Femur (tissue), 1 donor: ENCODE measurements at regions not wholly inside any gene's neighbourhood (a gene's known extent, or its start where the extent isn't known, plus 50 kb on each side); places are given as distances from the start of the nearest gene placed in this dataset.

Source experiments
- DNase-seq: peaks from one replicate; pipeline ENCODE4 v3.0.0-alpha.2; 2017

DNA sequence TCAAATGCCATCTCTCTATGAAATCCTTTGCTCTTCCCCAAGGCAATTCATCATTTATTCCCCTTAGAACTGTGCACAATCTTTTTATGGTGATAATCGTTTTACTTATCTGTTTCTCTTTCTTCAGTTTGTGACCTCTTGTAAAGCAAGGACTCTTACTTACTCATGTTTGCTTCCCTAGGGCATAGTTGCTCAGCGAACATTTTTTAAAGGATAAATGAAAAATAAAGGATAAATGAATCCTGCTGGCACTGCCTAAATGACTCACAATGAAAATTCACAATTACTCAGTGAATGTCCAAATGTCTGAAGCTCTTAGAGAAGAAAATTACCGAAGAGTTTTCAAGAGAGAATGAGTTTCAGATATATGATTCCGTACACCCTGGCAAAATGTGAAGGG, 671.7 kb downstream of the CDH11 start:
- no peak for DNase-seq

DNA sequence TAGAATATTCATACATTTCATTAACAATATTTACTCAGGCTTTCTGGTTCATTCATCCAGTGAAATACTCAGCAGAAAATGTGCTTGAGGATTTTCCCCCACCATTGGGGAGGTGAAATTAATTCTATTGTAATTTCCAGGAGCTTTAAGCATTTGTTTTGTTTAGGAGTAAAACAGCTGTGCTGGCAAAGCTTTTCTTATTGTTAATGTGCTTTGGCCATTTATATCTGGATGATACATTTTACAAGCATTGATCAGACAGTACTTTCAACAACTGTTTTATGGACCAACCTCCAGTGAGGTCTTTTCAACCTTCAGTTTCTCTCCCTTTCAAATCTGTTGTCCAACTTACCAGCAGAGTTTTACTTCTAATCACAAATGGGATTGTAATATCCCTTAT, 672.4 kb downstream of the CDH11 start:
- no peak for DNase-seq

DNA sequence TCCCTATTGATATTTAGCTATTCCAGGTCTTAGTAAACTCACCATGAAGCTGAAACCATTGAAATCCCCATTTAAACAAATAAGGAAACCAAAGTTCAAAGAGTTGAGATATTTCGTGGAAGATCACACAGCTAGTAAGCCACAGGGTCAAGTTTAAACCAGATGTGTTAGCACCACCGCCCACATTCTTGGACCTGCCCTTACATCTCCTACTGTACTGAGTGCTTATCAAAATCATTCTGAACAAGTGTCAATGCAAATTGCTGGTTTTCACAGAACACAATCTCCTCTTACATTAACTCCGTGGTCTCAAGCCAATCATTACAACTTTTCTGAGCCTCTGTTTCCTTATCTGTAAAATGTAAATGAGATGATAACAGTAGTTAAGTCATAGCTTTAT, 676.2 kb downstream of the CDH11 start:
- no peak for DNase-seq

DNA sequence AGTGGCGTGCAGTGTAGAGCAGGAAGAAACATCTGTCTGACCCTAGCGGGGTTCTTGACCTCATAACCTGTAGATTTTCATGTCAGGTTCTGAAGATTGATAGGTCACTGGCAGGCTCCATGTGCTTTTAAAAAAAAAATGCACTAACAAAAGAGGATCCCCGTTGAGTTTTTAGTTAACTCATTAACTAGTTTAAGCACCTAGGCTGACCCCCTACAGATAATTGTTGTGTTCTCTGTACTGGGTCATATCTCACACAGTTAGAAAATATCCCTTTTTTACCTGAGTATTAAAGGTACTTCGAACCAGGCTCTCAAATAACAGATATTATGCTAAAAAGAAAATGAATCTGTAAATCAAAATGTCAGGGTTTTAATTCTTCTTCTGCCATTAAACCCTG, 676.6 kb downstream of the CDH11 start:
- no peak for DNase-seq

DNA sequence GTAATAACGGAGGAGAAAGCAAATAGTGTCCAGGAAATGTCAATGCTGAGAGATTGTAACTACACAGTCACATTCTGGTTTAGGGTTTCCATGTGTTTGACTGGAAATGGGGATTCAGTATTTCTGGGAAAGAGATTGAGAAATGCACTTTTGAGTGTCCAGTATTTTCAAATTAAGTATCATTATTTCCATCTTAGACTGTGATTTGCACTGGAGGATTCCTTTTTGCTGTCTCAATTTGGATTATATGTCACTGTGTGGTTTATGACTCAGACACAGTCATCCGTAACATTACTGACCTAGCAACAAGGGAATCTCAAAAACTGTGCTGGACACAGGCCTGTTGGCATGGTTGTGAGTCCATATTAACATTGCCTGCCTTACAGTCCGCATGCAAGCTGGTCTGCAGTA, 681.4 kb downstream of the CDH11 start:
- peak; percentile 81 for DNase-seq

DNA sequence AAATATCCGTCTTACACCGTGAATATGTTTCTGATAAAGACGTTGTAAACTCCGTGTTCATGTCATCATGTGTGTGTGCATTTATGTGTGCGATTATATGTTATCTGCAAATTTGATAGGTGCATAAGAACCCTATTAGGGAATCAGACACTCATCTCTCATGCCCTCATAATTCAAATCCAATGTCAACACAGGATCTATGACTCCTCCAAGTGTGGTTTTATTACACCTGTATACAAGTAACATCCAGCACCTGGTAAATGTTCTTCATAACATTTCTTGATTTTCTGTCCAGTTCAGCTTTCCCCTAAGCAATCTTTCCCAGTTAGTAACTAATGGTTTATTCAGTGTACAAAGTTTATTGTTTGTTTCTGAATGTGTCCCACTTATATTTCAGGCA, 681.9 kb downstream of the CDH11 start:
- DNase-seq, result no peak

DNA sequence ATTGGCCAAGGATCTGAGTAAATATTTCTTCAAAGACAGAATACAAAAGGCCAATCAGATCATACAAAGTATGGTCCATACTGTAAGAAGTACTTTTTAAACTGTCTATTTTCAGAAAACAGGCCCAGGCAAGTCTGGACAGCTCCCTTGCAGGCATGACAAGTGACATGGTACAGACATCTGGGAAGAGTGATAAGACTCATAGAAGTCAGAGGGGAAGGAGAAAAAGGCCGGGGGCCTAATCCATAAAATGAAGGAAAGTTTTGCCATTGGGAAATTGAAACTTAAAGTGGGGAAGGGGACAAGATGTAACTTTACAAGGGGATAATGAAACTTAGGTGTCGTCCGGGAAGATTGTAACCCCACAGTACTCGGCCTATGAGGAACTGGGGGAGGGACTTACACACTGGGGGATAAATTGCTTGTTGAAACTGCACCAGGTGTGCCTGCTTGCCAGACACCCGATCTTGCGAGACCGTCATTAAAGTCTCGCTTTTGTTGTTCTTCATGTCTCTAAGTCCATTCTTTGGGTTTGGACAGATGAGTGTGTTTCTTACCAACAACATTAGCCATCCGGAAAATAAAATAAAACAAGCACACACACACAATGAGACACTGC, 684.0 kb downstream of the CDH11 start:
- no peak for DNase-seq

DNA sequence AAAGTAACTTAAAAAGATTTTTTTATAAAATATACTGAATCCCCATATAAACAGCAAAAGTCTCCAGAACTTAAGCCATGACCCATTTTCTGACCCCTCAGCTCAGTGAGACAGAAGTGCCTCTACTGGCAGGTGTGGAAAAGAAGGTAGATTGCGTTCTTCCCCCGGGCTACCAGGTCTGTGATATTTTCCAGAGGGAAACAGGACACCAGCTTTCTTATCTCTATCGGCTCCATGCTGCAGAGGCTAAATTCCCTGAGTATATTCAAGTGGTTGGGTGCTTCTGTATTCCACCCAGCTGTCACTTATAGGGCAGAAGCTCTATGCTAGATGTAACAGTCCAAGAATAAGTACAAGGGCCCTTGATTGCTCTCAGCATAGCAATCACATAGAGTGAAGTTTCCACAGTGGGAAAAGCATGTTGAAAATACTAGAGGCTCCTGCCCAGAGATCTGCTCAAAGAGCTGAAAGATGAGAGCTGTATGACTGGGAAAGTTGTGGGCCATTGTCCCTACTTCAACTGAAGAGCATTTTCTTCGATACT, 687.3 kb downstream of the CDH11 start:
- no peak for DNase-seq

DNA sequence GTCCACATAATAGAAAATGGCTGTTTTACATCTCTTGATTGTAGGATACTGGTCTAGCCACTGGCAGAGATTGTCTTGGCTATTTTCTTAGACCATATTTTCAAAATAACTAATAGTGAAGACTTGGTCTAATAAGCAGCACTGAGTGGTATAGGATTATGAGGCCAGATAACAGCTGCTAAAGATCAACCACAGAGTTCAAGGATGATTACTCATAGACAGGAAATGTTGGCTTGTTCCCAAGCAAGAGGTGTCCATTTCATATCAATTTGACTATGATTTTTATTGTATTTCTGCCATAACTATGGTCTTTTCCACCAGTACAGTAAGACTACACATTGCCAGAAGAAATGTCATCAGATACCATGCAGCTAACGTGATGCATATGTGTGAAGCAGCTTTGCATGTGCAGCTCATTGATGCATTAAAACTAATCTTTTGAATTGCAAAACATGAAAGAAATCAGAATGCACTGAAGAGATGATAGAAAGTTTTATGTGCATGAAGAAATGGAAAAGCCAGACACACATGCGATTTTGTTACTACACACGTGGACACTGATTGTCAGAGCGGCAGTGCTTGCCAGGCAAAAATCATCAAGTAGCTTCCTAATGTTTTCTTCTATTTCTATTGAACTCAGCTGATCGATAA, 693.3 kb downstream of the CDH11 start:
- DNase-seq, result no peak

DNA sequence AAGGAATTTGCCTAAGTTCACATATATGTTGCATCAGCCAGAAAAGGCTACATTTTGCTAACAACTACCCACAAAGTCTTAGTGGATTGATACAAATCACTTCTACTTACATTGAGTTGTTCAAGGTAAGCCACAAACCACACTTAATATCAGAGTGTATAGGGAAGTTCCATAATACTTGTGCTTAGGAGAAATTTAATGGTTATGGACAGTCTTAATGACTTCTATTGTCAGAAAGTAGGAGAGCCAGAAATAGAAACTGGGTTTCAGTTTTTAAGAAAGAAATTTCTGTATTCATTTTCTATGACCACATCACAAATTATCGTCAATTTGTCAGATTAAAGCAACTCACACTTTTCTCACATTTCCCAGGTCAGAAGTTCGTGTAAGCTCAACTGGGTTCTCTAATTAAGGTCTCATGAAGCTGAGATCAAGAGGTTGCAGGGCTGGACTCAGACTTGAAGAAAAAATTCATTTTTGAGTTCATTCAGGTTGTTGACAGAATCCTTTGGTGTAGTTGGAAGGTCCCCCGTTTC, 695.7 kb downstream of the CDH11 start:
- no peak for DNase-seq

DNA sequence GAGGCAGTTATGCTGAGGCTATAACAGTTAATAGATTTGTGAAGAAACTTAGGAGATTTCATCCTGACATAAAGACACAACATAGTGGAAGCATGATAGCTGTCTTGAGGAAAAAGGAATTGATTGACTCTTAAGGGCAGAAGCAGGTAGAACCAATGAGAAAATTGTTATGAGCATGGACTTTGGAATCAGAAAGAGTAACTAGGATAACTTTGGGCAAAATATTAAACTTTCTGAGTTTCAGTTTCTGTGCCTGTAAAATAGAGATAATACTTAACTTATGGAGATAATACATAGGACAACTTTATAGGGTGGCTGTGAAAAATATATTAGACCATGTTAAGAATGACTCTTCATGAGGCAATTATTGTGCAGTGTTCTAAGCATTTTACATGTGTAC, 696.5 kb downstream of the CDH11 start:
- no peak for DNase-seq

DNA sequence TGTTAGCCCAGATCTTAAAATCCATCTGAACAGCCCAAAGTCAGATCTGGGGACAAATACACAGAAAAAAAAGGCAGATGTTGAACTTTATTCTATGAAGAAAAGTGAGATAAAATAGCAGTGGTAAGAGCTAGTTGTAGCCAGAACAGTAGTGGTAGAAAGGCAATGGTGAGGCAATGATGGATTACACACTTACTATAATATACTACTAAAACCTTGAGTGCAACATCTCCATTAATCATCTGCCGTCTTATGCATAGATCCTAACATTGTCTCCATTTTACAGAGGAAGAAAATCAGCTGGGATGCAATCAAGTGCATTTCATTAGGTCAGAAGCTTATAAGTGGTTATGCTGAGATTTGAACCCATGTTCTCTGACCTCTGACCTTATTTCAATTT, 699.6 kb downstream of the CDH11 start:
- DNase-seq, result no peak

DNA sequence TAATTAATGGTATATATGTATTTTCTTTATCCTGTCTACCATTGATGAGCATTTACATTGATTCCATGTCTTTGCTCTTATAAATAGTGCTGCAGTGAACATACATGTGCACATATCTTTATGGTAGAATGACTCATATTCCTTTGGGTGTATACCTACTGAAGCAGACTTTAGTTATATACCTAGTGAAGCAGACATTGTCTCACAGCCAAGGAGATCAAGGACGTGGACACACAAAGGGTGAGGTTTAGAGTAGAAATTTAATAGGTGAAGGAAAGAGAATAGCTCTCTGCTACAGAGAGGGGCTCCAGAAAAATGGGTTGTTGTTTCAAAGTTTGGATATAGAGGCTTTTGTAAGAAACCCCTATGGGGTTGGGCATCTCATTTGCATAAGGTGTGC, 700.3 kb downstream of the CDH11 start:
- DNase-seq, result no peak

DNA sequence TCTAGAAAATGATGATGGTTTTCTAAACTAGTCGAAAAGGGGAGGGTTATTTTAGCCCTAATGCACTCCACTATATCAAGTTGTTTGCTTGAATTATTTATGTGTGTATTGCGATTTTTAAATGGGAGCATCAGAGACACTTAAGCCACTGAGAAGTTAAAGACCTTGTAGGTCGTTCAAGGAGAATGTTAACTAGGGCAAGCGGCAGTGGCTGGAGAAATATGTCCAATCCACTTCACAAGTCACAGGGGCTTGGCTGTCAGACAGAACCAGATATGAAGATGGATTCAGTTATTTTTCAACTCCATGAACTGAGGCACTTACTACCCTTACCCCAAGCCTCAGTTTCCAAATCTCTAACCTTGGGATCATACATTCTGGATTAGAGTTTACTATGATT, 702.0 kb downstream of the CDH11 start:
- DNase-seq, result no peak

DNA sequence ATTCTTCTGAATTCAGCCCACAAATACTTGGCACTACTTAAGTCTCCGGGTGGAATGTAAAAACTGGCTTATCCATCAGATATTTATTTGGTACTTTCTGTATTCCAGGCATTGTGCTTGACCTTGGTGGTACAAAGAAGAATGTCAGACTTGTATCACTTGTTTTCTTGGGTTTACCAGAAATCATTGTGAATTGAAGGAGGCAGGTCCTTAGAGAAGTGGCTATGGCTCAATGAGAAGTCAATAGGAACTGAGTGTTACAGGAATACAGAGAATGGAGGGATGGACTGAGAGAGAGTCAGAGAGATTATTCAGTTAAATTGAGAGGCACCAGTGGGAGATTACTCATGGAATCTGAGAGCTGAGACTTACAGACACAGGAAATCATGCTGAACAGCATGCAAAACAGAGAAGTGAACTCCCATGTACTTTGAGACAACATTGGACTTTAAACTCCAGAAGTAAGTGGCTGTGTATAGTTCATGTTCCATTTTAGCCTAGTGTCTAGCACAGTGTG, 704.1 kb downstream of the CDH11 start:
- DNase-seq, result no peak

DNA sequence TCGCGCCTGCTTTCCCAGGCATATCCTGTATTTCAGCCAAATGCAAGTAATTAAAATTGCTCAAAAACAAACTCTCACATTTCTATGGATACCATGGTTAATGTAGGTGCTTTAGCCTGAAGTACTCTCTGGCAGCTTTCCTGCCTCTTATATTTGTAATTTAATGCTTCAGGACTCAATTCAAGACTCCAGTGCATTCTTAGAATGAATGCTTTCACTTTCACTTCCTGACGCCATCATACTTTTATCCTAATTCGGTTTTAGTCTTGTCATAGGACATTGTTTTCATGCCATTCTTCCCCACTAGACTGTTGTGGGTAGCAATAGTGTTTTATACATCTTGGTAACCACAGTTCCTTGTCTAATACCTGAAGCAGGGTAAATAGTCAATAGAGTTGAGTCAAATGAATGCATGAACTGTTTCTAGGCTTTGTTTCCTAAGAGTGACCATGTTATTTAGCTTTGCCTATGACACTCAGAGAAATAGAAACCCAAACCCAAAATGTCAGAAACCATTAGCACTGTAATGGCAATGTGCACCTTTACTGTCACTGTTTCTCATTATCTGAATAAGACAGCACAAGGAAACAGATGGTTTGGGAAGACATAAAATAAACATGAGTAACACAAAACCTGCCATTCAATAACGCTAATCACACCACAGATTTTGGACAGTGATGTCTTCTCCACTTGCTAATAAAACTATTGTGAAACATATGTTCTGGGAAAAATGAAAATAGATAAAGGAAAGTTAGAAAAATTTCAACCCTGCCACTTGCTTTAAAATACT, 705.5 kb downstream of the CDH11 start:
- DNase-seq, result no peak

DNA sequence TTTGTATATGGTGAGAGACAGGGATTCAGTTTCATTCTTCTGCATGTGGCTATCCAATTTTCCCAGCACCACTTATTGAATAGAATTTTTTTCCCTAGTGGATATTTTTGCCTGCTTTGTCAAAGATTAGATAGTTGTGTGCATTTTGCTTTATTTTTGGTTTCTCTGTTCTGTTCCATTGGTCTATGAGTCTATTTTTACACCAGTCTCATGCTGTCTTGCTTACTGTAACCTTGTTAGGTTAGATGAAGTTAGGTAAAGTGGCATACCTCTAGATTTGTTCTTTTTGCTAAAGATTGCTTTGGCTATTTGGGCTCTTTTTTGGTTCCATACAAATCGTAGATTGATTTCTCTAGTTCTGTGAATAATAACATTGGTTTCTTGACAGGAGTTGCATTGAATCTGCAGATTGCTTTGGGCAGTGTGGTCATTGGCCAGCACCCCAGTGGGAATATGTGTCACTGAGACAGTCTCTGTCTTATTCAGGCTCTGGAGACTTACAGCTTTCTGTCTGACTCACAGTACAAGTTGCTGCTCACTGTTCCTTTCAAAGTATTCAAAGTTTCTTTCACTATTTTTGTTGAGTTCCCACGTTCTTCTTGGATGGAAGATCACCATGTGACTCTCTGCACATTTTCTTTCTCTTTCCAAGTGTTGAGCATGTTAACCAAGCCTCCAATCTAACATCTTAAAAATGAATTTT, 709.1 kb downstream of the CDH11 start:
- DNase-seq, result no peak

DNA sequence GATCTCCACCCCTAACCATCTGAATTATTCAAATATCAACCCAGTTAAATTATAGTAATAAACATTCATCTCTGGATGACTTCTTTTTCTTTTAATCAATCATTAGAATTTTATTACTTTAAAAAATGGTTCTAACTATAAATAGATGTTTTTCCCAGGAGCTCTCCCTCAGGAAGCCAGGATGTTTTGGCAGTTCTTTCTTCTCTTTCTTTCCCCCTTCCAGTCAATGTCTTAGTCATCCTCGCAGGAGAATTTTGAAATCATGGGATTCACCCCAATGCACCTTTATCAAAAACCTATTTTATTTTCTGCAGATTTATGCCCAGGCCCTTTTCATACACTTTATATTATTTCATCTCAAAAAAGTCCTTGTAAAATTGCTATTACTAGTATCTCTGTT, 711.6 kb downstream of the CDH11 start:
- DNase-seq, result no peak

DNA sequence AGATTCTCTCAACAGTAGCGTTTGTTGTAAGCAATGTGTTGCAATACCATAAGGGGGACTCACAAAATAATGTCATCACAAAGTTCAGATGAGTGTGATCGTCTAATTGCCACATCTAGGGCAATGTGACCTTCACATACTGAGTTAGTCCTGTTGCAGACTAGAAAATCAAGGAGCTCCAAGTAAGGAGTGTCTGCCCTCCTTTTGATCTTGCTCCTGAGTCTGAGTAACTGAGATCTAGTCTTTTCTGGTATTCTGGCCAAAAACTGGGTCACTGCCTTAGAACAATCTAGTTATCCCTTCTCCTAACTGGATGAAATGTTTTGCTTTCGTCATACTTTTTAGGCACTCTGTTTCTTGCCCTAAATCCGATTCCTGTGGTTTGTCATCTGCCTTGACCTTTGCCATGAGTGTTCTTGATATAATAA, 712.1 kb downstream of the CDH11 start:
- DNase-seq, result no peak

DNA sequence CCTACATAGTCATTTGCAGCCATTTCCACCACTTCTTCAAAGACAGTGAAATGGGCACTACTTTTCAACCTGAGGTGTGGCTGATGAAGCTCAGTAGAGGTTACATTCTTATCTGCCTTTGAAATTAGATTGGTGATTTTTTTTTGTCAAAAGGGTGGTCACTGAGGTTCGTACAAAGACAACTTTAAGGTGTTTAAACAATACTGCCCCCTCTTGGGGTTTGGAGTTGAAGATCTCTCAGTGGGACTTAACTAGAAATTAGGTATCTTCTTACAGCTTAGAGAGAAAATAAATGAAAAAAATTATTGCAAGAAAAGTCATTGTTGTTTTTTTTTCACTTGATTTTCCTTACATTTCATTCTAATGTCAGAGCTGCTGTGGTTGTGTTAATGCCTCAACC, 713.2 kb downstream of the CDH11 start:
- no peak for DNase-seq

DNA sequence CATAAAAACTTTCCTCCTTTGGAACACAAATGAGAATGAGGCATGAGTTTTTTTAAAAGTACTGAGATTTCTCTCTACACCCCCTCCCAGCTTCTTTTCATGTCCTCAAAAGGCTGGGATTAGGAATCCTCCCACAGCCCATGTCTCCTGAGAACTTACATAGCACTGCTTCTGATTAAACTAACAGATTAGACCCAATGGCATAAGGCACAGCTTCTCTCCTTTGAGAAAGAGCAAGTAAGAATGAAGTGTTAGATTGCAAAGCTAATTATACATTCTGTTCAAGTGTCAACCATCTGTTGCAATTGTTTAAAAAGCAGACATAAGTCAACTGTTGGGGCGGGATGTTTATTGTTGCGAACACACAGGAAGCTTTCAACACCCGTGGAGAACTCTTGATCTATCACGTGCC, 715.1 kb downstream of the CDH11 start:
- DNase-seq, result no peak

DNA sequence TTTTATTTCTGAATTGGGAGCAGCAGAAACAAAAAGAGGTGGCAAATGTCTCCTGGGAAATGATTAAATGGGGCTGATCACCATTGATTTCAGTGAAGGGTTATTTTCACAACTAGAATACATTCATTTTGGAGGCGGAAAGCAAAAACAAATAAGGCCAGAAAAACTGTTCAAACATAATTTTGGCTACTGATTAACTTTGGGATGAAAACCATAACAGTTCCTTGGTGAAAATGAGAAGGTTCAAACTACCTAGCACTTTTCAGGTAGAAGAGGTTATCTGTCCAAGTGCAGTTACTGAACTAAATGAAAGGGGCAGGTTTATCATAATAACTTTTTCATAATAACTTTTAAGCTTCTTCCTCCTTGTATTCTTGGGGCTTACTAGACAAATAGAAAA, 718.5 kb downstream of the CDH11 start:
- no peak for DNase-seq

DNA sequence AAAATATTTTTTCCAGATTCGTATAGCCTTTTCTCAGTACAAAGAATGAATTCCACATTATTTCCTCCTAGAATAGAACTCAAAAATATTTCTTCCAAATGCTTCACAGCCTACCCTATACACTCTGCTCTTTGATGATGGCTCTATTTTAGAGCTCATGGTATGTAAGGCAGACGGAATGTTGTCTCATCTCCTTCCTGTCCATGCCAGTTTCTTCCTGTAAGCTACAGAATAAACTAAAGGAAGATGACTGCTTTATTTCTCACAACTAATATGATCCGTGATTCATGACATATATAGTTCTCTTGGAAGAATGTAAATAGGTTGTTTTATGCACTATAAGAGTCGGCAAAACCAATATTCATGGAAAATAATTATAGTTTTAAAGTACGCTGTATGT, 723.1 kb downstream of the CDH11 start:
- no peak for DNase-seq
